K562 (cell line): ENCODE measurements at regions not wholly inside any gene's neighbourhood (a gene's known extent, or its start where the extent isn't known, plus 50 kb on each side); places are given as distances from the start of the nearest gene placed in this dataset.

ENCODE experiments used
- EGR1 ChIP-seq: fragments of 450-650 bp; conservative IDR thresholded peaks from 2 replicates; pipeline ENCODE4 v1.6.1; 2017; ENCODE audit warnings: mild to moderate bottlenecking
- NBN ChIP-seq: fragments of 450-650 bp; IDR thresholded peaks from 2 replicates; pipeline ENCODE4 v1.6.1; 2016; ENCODE audit warnings: low read depth, mild to moderate bottlenecking
- NFXL1 ChIP-seq: fragments of 450-650 bp; formaldehyde crosslinking; IDR thresholded peaks from 2 replicates; pipeline ENCODE4 v1.4.0; 2021; ENCODE audit warnings: mild to moderate bottlenecking
- PCBP2 ChIP-seq: fragments of 200-400 bp; formaldehyde crosslinking; IDR thresholded peaks from 2 replicates; pipeline ENCODE4 v1.6.1; 2018; ENCODE audit warnings: low read length, low read depth, mild to moderate bottlenecking, moderate library complexity; ENCODE audit not compliant: poor library complexity, severe bottlenecking
- POLR2AphosphoS5 ChIP-seq: IDR thresholded peaks from 2 replicates; pipeline ENCODE4 v1.6.1; 2011; ENCODE audit warnings: mild to moderate bottlenecking, low read depth, low read length, moderate library complexity; ENCODE audit not compliant: control insufficient read depth, insufficient read depth
- ZFP1 ChIP-seq: fragments of 450-650 bp; formaldehyde crosslinking; IDR thresholded peaks from 2 replicates; pipeline ENCODE4 v1.4.0; 2020; ENCODE audit warnings: mild to moderate bottlenecking, mixed read lengths
- ZNF696 ChIP-seq: fragments of 250-450 bp; sonication (Bioruptor Pico); conservative IDR thresholded peaks from 2 replicates; pipeline ENCODE4 v1.4.0; 2020; ENCODE audit warnings: mild to moderate bottlenecking, moderate library complexity
- TF ChIP-seq, protein P1 (sequence below), 3 experiments: IDR thresholded peaks in 2 of 3; conservative IDR thresholded peaks in 1 of 3; 2 replicates each; pipeline ENCODE4 v1.5.1; 2011 to 2012; ENCODE audit warnings: low read length in 3 of 3, mild to moderate bottlenecking in 3 of 3, control low read depth in 2 of 3, improper control_type of control experiment in 1 of 3, inconsistent platforms in 1 of 3, low read depth in 1 of 3, mixed read lengths in 1 of 3, moderate library complexity in 1 of 3; ENCODE audit not compliant: insufficient read depth in 2 of 3

GRCh38 chr4:15368856-15369255 is 59.0 kb upstream of the C1QTNF7 start:
- TF ChIP-seq NBN (no peak), ZNF696 (CRISPR knock-in tag) (no peak), NFXL1 (CRISPR knock-in tag) (no peak), POLR2AphosphoS5 (no peak), PCBP2 (no peak), ZFP1 (no peak), EGR1 (no peak)
- TF ChIP-seq, protein P1, sequence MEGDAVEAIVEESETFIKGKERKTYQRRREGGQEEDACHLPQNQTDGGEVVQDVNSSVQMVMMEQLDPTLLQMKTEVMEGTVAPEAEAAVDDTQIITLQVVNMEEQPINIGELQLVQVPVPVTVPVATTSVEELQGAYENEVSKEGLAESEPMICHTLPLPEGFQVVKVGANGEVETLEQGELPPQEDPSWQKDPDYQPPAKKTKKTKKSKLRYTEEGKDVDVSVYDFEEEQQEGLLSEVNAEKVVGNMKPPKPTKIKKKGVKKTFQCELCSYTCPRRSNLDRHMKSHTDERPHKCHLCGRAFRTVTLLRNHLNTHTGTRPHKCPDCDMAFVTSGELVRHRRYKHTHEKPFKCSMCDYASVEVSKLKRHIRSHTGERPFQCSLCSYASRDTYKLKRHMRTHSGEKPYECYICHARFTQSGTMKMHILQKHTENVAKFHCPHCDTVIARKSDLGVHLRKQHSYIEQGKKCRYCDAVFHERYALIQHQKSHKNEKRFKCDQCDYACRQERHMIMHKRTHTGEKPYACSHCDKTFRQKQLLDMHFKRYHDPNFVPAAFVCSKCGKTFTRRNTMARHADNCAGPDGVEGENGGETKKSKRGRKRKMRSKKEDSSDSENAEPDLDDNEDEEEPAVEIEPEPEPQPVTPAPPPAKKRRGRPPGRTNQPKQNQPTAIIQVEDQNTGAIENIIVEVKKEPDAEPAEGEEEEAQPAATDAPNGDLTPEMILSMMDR (IDR thresholded peaks at IDR 0.05 in 2 of 3, conservative IDR thresholded peaks at IDR 0.05 in 1 of 3; ENCODE audit: insufficient read depth in 2 of 3, low read depth in 1 of 3, low read length in 3 of 3) = no peak
